Kidney epithelial cell (primary cell): ENCODE measurements at regions not wholly inside any gene's neighbourhood (a gene's known extent, or its start where the extent isn't known, plus 50 kb on each side); places are given as distances from the start of the nearest gene placed in this dataset.

ENCODE experiments used
- DNase-seq: peaks from one replicate; pipeline ENCODE4 v3.0.0-alpha.2; 2010; ENCODE audit warnings: low read depth
- H3K27me3 ChIP-seq: 2 replicates; pipeline ENCODE4 v1.6.0; 2011; ENCODE audit warnings: low read length; ENCODE audit not compliant: control insufficient read depth, insufficient read depth
- H3K36me3 ChIP-seq: 2 replicates; pipeline ENCODE4 v1.5.1; 2011; ENCODE audit warnings: low read length; ENCODE audit not compliant: control insufficient read depth, insufficient read depth
- H3K4me3 ChIP-seq: 2 replicates; pipeline ENCODE4 v1.5.1; 2011; ENCODE audit warnings: low read depth, mild to moderate bottlenecking, control low read depth, low read length
- TF ChIP-seq, protein P1 (sequence below): IDR thresholded peaks from 2 replicates; pipeline ENCODE4 v1.5.1; 2011; ENCODE audit warnings: mild to moderate bottlenecking, moderate library complexity, low read length, control low read depth, inconsistent platforms; ENCODE audit not compliant: insufficient read depth, poor library complexity, severe bottlenecking

DNA sequence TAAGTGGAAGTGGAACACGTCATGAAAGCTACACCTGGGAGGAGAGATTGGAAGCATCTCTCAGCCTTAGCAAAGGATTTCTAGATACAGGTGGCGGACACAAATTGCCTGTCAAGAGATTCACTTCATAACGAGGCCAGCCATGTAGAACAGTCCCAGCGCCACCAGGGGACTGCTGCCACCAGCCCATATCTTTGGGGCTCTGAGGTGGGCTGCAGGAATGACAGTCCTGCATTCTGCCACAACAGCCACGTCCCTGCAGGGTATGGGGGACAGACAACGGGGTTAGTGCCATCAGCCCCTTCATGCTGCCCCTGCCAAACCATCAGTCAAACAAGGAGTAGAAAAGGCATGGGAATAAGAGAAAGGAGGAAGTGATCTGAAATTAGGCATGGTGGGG, 81.2 kb upstream of the SASH1 start:
- Histone ChIP-seq H3K4me3 (no peak overlapping the region), H3K27me3 (no peaks in the 10 kb centered on the region), H3K36me3 (no peaks in the 10 kb centered on the region)
- no peak for DNase-seq
- TF ChIP-seq, protein P1, sequence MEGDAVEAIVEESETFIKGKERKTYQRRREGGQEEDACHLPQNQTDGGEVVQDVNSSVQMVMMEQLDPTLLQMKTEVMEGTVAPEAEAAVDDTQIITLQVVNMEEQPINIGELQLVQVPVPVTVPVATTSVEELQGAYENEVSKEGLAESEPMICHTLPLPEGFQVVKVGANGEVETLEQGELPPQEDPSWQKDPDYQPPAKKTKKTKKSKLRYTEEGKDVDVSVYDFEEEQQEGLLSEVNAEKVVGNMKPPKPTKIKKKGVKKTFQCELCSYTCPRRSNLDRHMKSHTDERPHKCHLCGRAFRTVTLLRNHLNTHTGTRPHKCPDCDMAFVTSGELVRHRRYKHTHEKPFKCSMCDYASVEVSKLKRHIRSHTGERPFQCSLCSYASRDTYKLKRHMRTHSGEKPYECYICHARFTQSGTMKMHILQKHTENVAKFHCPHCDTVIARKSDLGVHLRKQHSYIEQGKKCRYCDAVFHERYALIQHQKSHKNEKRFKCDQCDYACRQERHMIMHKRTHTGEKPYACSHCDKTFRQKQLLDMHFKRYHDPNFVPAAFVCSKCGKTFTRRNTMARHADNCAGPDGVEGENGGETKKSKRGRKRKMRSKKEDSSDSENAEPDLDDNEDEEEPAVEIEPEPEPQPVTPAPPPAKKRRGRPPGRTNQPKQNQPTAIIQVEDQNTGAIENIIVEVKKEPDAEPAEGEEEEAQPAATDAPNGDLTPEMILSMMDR, result no peak

DNA sequence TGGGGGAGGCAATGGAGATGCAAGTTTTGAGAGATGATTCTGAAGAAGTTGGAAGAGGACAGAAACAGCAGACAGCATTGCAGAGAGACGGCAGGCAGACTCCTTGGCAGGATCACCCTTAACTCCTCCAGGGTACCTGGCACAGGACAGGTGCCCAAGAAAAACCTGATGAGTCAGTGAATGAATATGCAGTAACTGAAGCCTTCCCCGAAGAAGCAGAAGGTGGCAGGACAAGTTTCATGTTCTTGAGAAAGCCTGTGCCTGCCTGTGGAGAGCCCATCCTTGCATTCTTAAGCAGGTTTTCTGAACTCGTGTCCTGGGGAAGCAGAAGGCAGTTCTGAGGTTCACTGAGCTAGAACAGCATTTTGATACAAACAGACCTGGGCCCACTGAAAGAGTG, 79.6 kb upstream of the SASH1 start:
- H3K27me3 ChIP-seq, result no peaks in the 10 kb centered on the region
- H3K36me3 ChIP-seq, result no peaks in the 10 kb centered on the region
- TF ChIP-seq, protein P1, result no peak
- no peak overlapping the region for H3K4me3 ChIP-seq
- peak; percentile 52 for DNase-seq

DNA sequence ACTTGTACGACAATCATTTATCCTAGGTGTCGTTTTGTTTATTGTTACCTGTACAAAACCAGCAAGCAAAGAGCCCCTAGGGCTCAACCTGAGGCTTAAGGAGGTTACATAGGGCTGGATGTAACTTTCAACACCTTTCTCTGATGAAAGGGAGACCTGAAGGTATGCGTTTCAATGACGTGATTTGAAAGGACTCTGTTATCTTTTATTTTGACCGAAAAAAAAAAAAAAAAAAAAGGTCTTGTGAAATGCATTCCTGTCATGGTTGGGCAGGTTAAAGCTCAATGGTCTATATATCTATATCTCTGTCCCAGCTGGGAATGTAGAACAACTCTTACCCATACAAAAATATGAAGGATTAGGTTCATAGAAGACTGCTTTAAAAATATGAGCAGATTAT, 78.7 kb upstream of the SASH1 start:
- no peak for DNase-seq
- TF ChIP-seq, protein P1, result no peak
- H3K4me3 ChIP-seq, result no peak overlapping the region
- no peaks in the 10 kb centered on the region for H3K27me3 ChIP-seq
- H3K36me3 ChIP-seq, result no peaks in the 10 kb centered on the region

DNA sequence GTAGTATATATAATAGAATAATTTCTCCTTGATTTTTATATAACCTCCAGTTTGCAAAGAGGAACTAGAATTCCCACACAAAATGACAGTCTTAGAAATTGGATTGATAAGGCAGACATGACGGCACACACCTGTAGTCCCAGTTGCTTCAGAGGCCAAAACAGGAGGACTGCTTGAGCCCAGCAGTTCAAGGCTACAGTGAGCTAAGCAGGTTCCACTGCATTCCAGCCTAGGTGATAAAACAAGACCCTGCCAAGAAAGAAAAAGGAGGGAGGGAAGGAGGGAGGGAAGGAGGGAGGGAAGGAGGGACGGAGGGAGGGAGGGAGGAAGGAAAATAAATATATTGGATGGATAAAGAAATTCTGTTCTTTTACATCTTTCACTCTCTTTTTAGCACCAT, 77.6 kb upstream of the SASH1 start:
- Histone ChIP-seq H3K27me3 (no peaks in the 10 kb centered on the region), H3K36me3 (no peaks in the 10 kb centered on the region), H3K4me3 (no peak overlapping the region)
- TF ChIP-seq, protein P1, result no peak
- DNase-seq, result no peak

DNA sequence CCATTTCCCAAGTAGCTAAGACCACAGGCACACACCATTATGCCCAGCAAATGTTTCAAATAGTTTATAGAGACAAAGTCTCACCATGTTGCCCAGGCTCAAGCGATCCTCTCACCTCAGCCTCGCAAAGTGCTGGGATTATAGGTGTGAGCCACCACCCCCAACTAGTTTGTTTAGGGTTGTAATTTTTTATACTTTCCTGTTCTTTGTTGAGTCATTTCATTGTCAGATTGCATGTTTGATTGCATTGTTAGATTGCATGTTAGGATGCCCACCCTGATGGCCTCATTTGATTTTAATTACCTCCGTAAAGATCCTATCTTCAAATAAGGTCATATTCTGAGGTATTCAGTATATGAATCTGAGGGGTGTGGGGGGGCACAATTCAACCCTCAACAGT, 73.3 kb upstream of the SASH1 start:
- TF ChIP-seq, protein P1, result no peak
- no peak for DNase-seq

DNA sequence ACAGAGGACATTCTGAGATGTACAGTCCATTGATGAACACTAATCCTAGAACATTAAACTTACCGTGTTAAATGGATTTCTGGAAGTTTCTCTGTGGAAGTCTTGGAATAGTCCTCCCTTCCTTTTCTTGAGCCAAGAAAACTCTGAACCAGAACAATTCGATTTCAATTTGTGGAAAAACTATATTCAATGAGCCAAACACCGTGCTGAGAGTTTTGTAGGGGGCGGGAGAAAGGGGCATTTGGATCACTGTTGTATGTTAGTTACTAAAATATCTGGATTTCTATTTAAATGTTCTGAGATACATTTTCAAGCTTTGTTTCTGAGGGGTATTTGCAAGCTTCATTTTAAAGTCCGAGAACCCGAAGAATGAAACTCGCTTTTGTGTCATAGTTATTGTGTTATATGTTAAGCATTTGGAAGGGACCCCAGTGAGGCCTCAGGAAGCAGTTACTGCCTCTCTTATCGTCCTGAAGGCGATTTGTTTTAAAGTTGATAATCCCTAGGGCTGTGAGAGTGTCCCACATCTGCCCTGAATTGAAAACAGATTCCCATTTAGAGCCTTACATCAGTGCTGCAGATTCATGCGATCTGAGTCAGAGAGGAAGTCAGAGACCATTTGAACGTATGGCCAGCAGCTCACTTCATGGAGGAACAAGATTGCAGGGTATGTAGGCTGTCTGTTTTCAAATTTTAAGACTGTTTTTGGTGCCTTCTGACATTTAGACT, 70.8 kb upstream of the SASH1 start:
- TF ChIP-seq, protein P1, result no peak
- Histone ChIP-seq H3K36me3 (no peaks in the 10 kb centered on the region), H3K27me3 (no peaks in the 10 kb centered on the region), H3K4me3 (no peak overlapping the region)
- DNase-seq, result no peak

More for the DNA sequence above, 73.3 kb upstream of the SASH1 start:
- Histone ChIP-seq H3K27me3 (no peaks in the 10 kb centered on the region), H3K4me3 (no peak overlapping the region), H3K36me3 (no peaks in the 10 kb centered on the region)
